ENCODE measurements at regions not wholly inside any gene's neighbourhood (a gene's known extent, or its start where the extent isn't known, plus 50 kb on each side); places are given as distances from the start of the nearest gene placed in this dataset.

DNA sequence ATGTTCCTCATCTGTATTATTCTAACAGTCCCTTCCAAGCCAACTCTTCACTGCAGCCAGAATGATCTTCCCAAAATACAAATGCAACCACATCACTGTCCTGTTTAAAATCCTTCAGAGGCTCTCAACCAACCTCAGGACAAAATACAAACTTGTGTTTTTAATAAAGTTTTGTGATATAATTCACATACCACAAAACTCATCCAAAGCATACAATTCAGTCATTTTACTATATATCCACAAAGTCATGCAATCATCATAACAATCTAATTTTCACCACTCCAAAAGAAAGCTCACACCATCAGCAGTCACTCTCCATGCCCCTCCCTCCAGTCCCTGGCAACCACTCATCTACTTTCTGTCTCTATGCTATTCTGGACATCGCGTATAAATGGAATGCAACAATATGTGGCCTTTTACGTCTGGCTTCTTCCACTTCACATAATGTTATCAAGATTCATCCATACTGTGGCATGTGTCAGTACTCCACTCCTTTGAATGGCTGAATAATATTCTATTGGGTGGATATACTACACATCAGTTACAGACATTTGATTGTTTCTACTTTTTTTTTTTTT lies 81.7 kb upstream of the DOCK9 start:
- TF ChIP-seq CTCF (optimal IDR thresholded peaks at IDR 0.05 in 1 of 3, IDR thresholded peaks at IDR 0.05 in 1 of 3, conservative IDR thresholded peaks at IDR 0.05 in 1 of 3; ENCODE audit: extremely low read depth in 1 of 3, insufficient read depth in 2 of 3, low read length in 3 of 3) (no peak), EZH2 (IDR thresholded peaks at IDR 0.05; ENCODE audit: low read length) (no peak)
- Histone ChIP-seq H4K20me1 (ENCODE audit: control insufficient read depth, extremely low read depth, insufficient read depth, low read length) (no peaks in the 10 kb centered on the region), H2AFZ (ENCODE audit: control insufficient read depth, low read length) (no peak overlapping the region), H3K4me2 (ENCODE audit: control insufficient read depth, extremely low read depth, insufficient read depth, low read depth, low read length) (no peak overlapping the region), H3K9me1 (ENCODE audit: control insufficient read depth, extremely low read depth, insufficient read depth, low read length) (peaks cover 5% of the 10 kb centered on the region), H3K4me1 (ENCODE audit: control insufficient read depth, extremely low read depth, insufficient read depth, low read length) (peaks cover 68% of the 10 kb centered on the region), H3K36me3 (ENCODE audit: control insufficient read depth in 2 of 2, extremely low read depth in 1 of 2, insufficient read depth in 2 of 2, low read length in 2 of 2) (no peaks in the 10 kb centered on the region), H3K27ac (ENCODE audit: control insufficient read depth, insufficient read depth, low read length) (no peak overlapping the region), H3K27me3 (ENCODE audit: control insufficient read depth, extremely low read depth, insufficient read depth, low read length) (no peaks in the 10 kb centered on the region), H3K79me2 (ENCODE audit: control insufficient read depth, insufficient read depth, low read length) (peaks cover 64% of the 10 kb centered on the region), H3K9ac (ENCODE audit: control insufficient read depth, extremely low read depth, insufficient read depth, low read length) (no peak overlapping the region), H3K9me3 (ENCODE audit: control insufficient read depth, low read depth, low read length) (no peaks in the 10 kb centered on the region), H3K4me3 (ENCODE audit: control insufficient read depth in 2 of 3, extremely low read depth in 1 of 3, insufficient read depth in 2 of 3, low read depth in 1 of 3, low read length in 3 of 3) (no peak overlapping the region)
- FAIRE-seq (no peak), DNase-seq (ENCODE audit: low read depth, low spot score) (no peak)
- dilution Hi-C loops (cut with MboI; ENCODE audit: extremely low pct_ligation_motif_present, low sequenced_read_pairs), result no loop called here

- dilution Hi-C loops (cut with MboI; ENCODE audit: extremely low pct_ligation_motif_present, low sequenced_read_pairs), result no loop called here
- Histone ChIP-seq H3K9me3 (ENCODE audit: control insufficient read depth, low read depth, low read length) (no peaks in the 10 kb centered on the region), H3K4me1 (ENCODE audit: control insufficient read depth, extremely low read depth, insufficient read depth, low read length) (peaks cover 68% of the 10 kb centered on the region), H3K79me2 (ENCODE audit: control insufficient read depth, insufficient read depth, low read length) (peaks cover 61% of the 10 kb centered on the region), H3K36me3 (ENCODE audit: control insufficient read depth in 2 of 2, extremely low read depth in 1 of 2, insufficient read depth in 2 of 2, low read length in 2 of 2) (no peaks in the 10 kb centered on the region), H3K9ac (ENCODE audit: control insufficient read depth, extremely low read depth, insufficient read depth, low read length) (no peak overlapping the region), H2AFZ (ENCODE audit: control insufficient read depth, low read length) (no peak overlapping the region), H3K27me3 (ENCODE audit: control insufficient read depth, extremely low read depth, insufficient read depth, low read length) (no peaks in the 10 kb centered on the region), H3K27ac (ENCODE audit: control insufficient read depth, insufficient read depth, low read length) (no peak overlapping the region), H3K9me1 (ENCODE audit: control insufficient read depth, extremely low read depth, insufficient read depth, low read length) (peaks cover 5% of the 10 kb centered on the region), H3K4me2 (ENCODE audit: control insufficient read depth, extremely low read depth, insufficient read depth, low read depth, low read length) (no peak overlapping the region), H3K4me3 (ENCODE audit: control insufficient read depth in 2 of 3, extremely low read depth in 1 of 3, insufficient read depth in 2 of 3, low read depth in 1 of 3, low read length in 3 of 3) (no peak overlapping the region), H4K20me1 (ENCODE audit: control insufficient read depth, extremely low read depth, insufficient read depth, low read length) (no peaks in the 10 kb centered on the region)
- DNase-seq (ENCODE audit: low read depth, low spot score), result no peak
- TF ChIP-seq EZH2 (IDR thresholded peaks at IDR 0.05; ENCODE audit: low read length) (no peak), CTCF (optimal IDR thresholded peaks at IDR 0.05 in 1 of 3, IDR thresholded peaks at IDR 0.05 in 1 of 3, conservative IDR thresholded peaks at IDR 0.05 in 1 of 3; ENCODE audit: extremely low read depth in 1 of 3, insufficient read depth in 2 of 3, low read length in 3 of 3) (no peak)
- no peak for FAIRE-seq
Measured at GRCh38 chr13:99061411-99061810, 83.5 kb upstream of the DOCK9 start.
